ENCODE measurements at regions not wholly inside any gene's neighbourhood (a gene's known extent, or its start where the extent isn't known, plus 50 kb on each side); places are given as distances from the start of the nearest gene placed in this dataset.
"Not testable (repeated sequence)": the region's sequence is repeated elsewhere in the genome, so short reads cannot be mapped to it uniquely, and the experiment has no call there.

- DNase-seq (ENCODE audit: low spot score): no peak
Observed at GRCh38 chr1:5142389-5142788, 488.0 kb downstream of the AJAP1 start.

- no peak for DNase-seq (ENCODE audit: low spot score)
Observed at GRCh38 chr1:5141750-5142149, 487.3 kb downstream of the AJAP1 start.

DNA sequence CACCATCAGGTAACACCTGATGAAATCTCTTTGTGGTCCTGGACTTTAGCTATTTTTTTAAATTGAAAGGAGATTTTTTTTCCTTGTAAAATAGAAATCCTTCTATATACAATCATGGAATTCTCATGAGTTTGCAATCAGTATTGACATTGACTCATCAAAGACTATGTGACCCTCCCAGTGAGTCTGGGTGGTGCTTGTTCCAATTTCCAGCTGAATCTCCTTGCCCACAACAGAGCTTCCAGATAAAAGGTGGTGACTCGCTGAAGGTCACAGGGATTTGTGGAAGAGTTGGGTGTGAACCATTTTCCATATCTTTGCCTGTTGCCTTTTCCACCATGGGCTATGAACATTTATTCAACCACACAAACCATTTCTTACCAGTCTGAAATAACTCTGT is 486.6 kb downstream of the AJAP1 start:
- no peak for DNase-seq (ENCODE audit: low spot score)

GRCh38 chr1:5140136-5140535 is 485.7 kb downstream of the AJAP1 start:
- no peak for DNase-seq (ENCODE audit: low spot score)

DNA sequence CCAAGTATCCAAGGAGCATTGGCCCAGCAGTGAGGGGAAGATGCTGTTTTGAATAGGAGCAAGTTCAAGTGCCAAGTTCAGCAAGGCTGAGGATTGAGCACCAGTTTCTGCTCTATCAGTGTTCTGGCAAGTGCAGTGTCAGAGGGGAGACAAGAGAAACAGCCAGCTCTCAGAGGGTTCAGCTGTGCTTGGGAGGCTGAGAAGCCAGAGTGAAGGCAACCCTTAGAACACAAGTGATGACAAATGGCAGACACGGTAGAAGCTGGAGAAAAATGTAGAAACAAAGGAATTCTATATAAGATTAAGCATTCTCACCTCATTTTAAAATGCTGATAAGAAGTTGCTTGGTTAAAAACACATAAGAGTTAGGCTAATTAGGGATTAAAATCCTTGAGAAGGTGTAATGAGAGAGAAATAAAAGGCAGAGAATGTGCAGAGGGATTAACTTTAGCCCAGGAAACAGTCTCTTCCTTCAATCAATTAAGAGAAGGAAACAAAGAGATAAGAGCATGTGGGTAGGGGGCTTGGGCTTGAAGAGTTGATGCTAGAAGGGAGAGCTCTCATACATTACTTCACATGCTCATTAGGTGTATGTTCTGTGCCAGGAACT is 475.4 kb downstream of the AJAP1 start:
- no peak for DNase-seq (ENCODE audit: low spot score)

DNA sequence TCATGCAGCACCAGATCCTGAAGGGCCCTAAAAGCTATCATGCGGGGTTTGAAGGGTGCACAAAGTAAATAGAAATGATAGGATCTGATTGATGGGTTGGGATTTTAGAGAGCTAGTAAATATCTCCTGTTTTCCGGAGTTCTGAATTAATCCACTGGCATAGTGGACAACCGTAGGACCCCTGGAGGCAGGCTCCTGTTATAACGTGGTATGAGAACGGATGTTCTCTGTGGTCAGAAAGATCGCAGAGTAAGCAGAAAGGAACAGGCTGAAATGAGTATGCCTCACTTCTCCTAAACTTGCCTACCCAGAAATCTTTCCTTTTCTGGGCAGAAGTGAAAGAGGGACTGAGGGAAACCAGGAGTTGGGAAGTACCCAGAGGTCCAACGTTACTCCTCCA is 470.8 kb downstream of the AJAP1 start:
- no peak for DNase-seq (ENCODE audit: low spot score)

GRCh38 chr1:5120559-5120958 is 466.1 kb downstream of the AJAP1 start:
- no peak for DNase-seq (ENCODE audit: low spot score)

DNA sequence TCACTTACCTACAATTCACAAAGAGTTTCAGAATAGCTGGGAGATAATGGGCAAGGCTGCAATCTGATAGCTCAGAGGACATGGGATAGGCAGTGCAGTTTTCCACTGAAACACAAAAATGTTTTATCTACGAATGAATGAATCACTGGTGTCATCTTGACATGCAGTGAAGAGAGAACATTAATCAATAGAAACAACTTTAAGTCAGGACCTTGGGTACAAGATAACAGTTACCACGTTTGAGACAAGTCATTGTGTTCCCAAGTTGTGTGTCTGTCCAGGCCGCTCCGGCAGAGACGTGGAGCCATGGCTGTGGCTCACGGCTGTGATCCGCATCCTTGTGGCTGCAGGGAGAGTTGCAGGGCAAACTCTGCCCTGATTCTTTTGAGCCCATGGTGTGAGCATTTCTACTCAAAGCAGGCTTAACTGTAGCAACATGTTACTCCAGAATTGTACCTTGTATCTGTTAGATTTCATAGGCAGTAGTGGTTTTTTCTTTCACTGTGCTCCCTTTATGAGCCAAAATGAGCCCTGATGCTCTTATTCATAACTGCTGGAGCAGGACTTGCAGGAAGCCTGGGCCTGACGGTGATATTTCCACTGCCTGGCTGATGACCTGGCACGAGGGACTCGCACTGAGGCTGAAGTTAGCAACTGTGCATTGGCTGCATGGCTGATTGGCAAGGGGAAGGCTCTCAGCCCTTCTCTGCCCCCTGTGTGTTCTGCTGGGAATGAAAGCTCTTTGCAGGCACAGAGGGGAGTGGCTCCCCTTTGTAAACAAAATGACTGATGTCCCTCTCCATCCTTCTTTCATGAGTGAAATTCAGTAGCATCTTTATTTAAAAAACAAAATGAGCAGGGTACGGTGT is 465.2 kb downstream of the AJAP1 start:
- DNase-seq (ENCODE audit: low spot score): no peak

GRCh38 chr1:5118771-5119170 is 464.4 kb downstream of the AJAP1 start:
- DNase-seq (ENCODE audit: low spot score): not testable (repeated sequence)

- DNase-seq (ENCODE audit: low spot score): not testable (repeated sequence)
Observed at GRCh38 chr1:5118292-5118691, 463.9 kb downstream of the AJAP1 start.

GRCh38 chr1:5111581-5111980 is 457.2 kb downstream of the AJAP1 start:
- DNase-seq (ENCODE audit: low spot score): no peak

GRCh38 chr1:5110508-5110907 is 456.1 kb downstream of the AJAP1 start:
- no peak for DNase-seq (ENCODE audit: low spot score)

GRCh38 chr1:5109633-5110032 is 455.2 kb downstream of the AJAP1 start:
- DNase-seq (ENCODE audit: low spot score): no peak

DNA sequence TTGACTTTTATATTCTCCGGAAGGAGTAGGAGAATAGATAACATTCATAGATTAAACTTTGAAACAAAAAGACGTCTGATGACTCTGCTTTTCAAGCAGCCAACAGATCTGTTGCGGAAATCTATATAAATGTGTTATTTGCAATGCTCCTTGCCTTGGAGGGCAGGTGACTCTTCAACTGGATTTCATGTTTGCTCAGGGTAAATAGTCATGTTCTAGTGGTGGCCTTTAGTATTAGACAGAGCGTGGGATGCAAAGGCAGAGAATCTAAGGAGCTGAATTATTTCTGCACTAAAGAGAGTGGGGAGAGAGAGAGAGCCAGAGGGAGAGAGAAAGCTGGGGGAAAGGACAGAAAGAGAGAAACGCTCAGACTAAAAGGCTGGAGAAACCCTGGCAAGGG is 454.3 kb downstream of the AJAP1 start:
- no peak for DNase-seq (ENCODE audit: low spot score)

DNA sequence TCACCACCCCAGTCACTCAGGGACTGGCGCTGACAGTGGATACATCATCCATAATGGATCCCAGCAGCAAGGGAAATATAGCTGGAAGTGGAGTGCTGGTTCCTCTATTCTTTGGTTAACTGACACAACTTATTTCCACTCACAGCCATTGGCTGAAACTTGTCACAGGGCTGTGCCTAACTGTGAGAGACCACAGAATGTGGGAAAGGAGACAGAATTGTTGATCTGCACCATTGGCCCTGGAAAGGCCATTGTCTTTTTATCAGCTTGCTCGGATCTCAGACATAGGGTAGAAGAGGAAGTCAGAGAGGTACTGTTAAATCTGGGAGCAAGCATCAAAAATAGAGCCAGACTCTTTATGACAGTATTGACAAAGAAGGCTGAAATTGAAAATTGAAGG is 451.3 kb downstream of the AJAP1 start:
- DNase-seq (ENCODE audit: low spot score): no peak

DNA sequence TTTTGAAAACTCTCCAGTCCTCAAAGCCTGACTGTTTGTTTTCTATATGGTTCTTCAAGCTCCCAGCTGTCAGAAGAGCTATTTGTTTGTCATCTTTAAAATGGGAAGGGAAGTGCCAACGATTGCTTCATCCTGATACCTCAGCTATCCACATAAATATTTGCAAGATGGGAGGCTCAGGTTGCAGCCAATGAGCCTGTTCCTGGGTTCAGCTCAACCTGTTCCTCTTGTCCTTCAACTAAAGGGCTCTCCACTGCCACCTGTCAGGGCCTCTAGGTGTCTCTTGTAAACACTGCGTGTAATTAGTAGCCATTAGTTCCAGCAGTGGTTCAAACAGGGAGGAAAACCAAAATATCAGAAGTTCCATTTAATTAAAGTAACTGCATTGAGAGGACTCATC is 445.1 kb downstream of the AJAP1 start:
- DNase-seq (ENCODE audit: low spot score): no peak

DNA sequence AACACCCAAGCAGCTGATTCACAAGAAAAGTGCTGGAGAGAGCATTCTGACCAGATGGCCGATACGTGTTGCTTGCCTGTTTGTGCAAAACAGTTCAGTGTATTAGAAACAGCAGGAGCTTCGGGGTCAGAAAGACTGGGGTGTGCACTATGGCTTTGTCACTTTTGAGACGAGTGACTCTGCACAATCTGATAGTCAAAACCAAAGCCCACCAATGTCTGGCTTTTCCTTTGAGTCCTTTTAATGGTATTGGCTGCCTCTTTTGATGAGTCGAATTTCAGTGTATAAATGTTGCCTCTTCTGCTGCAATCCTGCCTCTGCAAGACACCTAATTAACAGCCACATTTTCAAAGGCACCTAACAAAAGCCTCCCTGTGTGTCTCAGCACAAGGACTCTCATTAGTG is 444.6 kb downstream of the AJAP1 start:
- no peak for DNase-seq (ENCODE audit: low spot score)

DNA sequence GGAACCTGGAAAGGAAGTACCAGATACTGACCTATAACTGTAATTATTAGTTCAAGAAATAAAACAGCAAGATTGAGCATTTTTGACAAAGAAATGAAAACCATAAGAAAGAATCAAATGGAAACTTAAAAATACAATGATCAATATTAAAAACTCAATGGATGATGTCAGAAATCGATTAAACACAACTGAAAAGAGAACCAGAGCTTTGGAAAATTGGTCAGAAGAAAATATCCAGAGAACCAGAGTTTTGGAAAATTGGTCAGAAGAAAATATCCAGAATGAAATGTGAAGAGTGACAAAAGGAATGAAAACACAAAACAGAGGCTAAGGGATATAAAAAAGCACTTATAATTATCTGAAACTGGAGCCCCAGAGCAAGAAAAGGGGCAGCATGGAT is 438.6 kb downstream of the AJAP1 start:
- no peak for DNase-seq (ENCODE audit: low spot score)

DNA sequence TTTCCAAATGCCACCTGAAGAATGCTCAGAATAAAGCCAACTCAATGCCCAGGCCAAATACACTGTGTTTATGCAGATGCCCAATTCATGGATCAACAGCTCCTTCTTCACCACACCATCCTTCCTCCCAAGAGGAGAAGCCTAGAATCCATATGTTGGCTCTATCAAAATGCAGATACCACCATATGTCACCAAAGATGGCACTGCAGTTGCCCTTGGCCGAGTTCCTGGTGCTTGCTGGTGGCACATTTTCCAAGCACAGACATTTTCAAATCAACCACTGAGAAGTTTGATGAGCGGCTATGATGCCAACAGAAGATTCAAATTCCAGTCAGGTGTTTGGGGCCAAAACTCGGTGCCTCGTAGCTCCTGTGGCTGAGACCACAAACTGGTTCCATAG is 430.3 kb downstream of the AJAP1 start:
- no peak for DNase-seq (ENCODE audit: low spot score)

GRCh38 chr1:5067246-5067645 is 412.8 kb downstream of the AJAP1 start:
- no peak for DNase-seq (ENCODE audit: low spot score)

DNA sequence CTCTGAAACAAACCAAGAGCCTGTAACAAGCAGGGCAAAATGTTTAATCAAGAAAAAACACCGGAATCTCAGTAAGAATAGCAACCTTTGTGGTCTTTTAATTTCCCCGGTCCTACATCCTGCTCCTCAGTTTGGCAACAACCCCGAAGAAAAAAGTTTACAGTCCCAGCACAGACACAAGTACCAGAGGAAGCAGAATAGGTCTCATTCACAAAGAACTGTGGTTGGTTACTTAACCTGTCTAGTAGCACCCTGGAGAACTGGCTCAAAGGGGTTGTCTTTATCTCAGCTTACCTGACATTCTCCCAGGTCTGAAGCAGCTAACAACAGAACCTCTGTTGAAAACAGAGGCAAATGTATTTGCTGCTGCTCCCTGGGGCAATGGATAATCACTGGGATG is 399.3 kb downstream of the AJAP1 start:
- no peak for DNase-seq (ENCODE audit: low spot score)

DNA sequence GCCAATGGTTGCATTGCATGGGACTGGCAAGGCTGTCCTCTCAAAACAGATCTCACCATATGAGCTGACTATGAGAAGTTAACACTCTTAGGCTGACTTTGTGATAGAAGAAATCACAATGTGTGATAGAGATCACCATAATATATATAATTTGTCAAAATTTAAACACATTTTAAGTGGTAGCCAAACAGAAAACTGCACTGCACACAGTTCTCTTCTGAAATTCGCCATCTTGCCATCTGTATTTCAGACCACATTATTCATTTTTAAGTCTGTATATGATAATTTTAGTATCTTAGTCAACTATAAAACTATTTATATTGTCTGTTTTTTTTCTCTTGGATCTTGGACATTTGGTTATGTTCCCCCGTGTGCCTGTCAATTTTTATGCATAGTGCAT is 374.7 kb downstream of the AJAP1 start:
- no peak for DNase-seq (ENCODE audit: low spot score)

DNA sequence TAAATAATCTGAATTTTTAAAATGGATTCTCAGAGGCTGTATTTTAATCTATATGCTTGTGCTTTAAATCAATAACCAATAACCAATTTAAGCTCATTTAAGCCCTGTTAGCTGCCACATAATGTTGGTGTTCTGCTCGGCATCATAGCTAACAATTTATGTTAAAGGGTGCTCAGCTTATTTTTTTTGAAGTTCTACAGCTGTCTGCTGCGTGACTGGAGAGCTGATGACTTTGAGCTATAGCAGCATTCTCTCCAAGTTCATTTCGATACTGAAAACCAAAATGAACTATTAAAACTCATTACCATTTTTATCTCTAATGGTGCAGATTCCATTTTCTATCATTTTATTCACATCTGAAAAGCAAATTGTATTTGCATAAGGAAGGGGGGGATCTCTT is 357.8 kb downstream of the AJAP1 start:
- no peak for DNase-seq (ENCODE audit: low spot score)

GRCh38 chr1:5010656-5011055 is 356.2 kb downstream of the AJAP1 start:
- no peak for DNase-seq (ENCODE audit: low spot score)
